ENCODE measurements at regions not wholly inside any gene's neighbourhood (a gene's known extent, or its start where the extent isn't known, plus 50 kb on each side); places are given as distances from the start of the nearest gene placed in this dataset.

DNA sequence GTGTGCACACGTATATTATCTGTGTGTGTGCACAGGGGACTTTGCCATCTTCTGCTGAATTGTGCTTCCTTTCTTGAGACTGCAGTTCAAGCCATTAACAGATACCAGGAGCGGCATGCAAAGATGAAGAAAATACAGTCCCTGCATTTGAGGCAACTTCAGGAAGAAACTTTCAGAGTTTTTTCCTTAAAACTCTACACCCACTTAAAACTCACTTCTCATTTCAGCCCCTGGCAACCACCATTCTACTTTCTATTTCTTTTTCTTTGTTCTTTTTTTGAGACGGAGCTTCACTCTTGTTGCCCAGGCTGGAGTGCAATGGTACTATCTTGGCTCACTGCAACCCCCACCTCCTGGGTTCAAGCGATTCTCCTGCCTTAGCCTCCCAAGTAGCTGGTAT is 448.9 kb upstream of the ZMIZ1 start:
- no peak overlapping the region for H3K9ac ChIP-seq (ENCODE audit: low read depth, low read length)
- H3K4me1 ChIP-seq (ENCODE audit: control insufficient read depth, insufficient read depth, low read length), result peaks cover 12% of the 10 kb centered on the region; the same call in 1 of the 2 replicates
- no peaks in the 10 kb centered on the region; the same call in 1 of the 2 replicates for H3K27me3 ChIP-seq (ENCODE audit: control insufficient read depth, insufficient read depth, low read length)
- no peaks in the 10 kb centered on the region for H3K9me3 ChIP-seq (ENCODE audit: control insufficient read depth, insufficient read depth, low read length)
- no peak overlapping the region for H3K27ac ChIP-seq (ENCODE audit: low read depth, low read length)
- H3K4me3 ChIP-seq (ENCODE audit: low read depth, low read length), result no peak overlapping the region
- no peaks in the 10 kb centered on the region for H3K36me3 ChIP-seq (ENCODE audit: control insufficient read depth, insufficient read depth, low read length)

GRCh38 chr10:78620985-78621799 is 447.6 kb upstream of the ZMIZ1 start:
- Histone ChIP-seq H3K4me3 (ENCODE audit: low read depth, low read length) (no peak overlapping the region), H3K27me3 (ENCODE audit: control insufficient read depth, insufficient read depth, low read length) (no peaks in the 10 kb centered on the region; the same call in 1 of the 2 replicates), H3K9ac (ENCODE audit: low read depth, low read length) (no peak overlapping the region), H3K9me3 (ENCODE audit: control insufficient read depth, insufficient read depth, low read length) (no peaks in the 10 kb centered on the region), H3K36me3 (ENCODE audit: control insufficient read depth, insufficient read depth, low read length) (no peaks in the 10 kb centered on the region), H3K4me1 (ENCODE audit: control insufficient read depth, insufficient read depth, low read length) (peaks cover 12% of the 10 kb centered on the region; the same call in 1 of the 2 replicates), H3K27ac (ENCODE audit: low read depth, low read length) (no peak overlapping the region)

DNA sequence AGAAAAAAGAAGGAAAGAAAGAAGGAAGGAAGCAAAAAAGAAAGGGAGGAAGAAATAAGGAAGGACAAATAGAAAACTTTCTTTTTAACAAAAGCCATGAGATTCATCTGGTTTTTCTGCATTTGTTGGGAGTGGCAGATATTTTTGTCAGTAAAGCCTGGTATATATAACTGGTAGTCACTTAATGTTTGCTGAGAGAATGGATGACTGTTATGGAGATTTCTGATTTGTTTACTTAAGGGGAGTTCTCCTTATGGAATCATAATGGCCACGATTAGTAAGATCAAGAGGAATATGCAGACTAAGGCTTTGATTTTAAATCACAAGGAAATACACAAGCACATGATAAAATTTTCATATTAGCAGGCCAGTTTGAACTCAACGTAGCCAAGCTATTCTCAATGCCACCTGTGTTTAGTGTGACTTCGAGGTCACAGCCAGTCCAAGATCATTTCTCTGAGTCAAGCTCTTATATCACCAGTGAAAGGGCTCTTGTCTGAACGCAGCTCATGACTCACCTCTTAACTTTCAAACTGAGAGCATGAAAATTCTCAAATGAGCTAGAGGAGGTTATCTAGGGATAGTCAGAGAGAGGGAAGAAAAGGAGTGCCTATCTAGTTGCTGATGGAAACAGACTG is 445.1 kb upstream of the ZMIZ1 start:
- no peaks in the 10 kb centered on the region for H3K9me3 ChIP-seq (ENCODE audit: control insufficient read depth, insufficient read depth, low read length)
- H3K9ac ChIP-seq (ENCODE audit: low read depth, low read length), result no peak overlapping the region
- peaks cover 12% of the 10 kb centered on the region; the same call in 1 of the 2 replicates for H3K4me1 ChIP-seq (ENCODE audit: control insufficient read depth, insufficient read depth, low read length)
- H3K27ac ChIP-seq (ENCODE audit: low read depth, low read length), result no peak overlapping the region
- no peaks in the 10 kb centered on the region for H3K36me3 ChIP-seq (ENCODE audit: control insufficient read depth, insufficient read depth, low read length)
- H3K27me3 ChIP-seq (ENCODE audit: control insufficient read depth, insufficient read depth, low read length), result no peaks in the 10 kb centered on the region; the same call in 1 of the 2 replicates
- no peak overlapping the region for H3K4me3 ChIP-seq (ENCODE audit: low read depth, low read length)

- no peak overlapping the region for H3K4me3 ChIP-seq (ENCODE audit: low read depth, low read length)
- H3K4me1 ChIP-seq (ENCODE audit: control insufficient read depth, insufficient read depth, low read length), result peaks cover 12% of the 10 kb centered on the region; the same call in 1 of the 2 replicates
- H3K9me3 ChIP-seq (ENCODE audit: control insufficient read depth, insufficient read depth, low read length), result no peaks in the 10 kb centered on the region
- H3K9ac ChIP-seq (ENCODE audit: low read depth, low read length), result no peak overlapping the region
- H3K27ac ChIP-seq (ENCODE audit: low read depth, low read length), result no peak overlapping the region
- H3K36me3 ChIP-seq (ENCODE audit: control insufficient read depth, insufficient read depth, low read length), result no peaks in the 10 kb centered on the region
- H3K27me3 ChIP-seq (ENCODE audit: control insufficient read depth, insufficient read depth, low read length), result no peaks in the 10 kb centered on the region; the same call in 1 of the 2 replicates
Observed at GRCh38 chr10:78624791-78625190, 444.0 kb upstream of the ZMIZ1 start.

DNA sequence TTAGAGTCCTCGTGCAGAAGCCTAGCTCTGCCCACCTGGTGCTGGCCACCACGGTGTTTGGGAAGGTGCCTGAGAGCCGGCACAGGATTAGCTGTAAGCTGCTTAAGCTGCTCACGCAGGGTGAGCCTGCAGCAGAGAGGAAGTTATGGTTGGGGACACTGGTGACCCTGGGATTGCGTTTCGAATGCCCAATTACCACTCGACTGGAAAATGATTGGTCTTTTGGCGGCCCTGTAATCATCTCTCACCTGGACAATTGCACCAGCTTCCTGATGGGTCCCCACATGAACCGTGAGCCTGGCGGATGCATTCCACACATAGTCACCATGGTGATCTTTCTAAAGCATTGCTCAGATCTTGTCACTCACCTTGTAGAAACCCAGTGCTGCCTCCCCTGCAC is 442.3 kb upstream of the ZMIZ1 start:
- H3K36me3 ChIP-seq (ENCODE audit: control insufficient read depth, insufficient read depth, low read length), result no peaks in the 10 kb centered on the region
- no peaks in the 10 kb centered on the region; the same call in 1 of the 2 replicates for H3K27me3 ChIP-seq (ENCODE audit: control insufficient read depth, insufficient read depth, low read length)
- H3K9me3 ChIP-seq (ENCODE audit: control insufficient read depth, insufficient read depth, low read length), result no peaks in the 10 kb centered on the region
- peaks cover 12% of the 10 kb centered on the region; the same call in 1 of the 2 replicates for H3K4me1 ChIP-seq (ENCODE audit: control insufficient read depth, insufficient read depth, low read length)
- no peak overlapping the region for H3K27ac ChIP-seq (ENCODE audit: low read depth, low read length)
- no peak overlapping the region for H3K9ac ChIP-seq (ENCODE audit: low read depth, low read length)
- no peak overlapping the region for H3K4me3 ChIP-seq (ENCODE audit: low read depth, low read length)

- Histone ChIP-seq H3K9ac (ENCODE audit: low read depth, low read length) (no peak overlapping the region), H3K27ac (ENCODE audit: low read depth, low read length) (no peak overlapping the region), H3K36me3 (ENCODE audit: control insufficient read depth, insufficient read depth, low read length) (no peaks in the 10 kb centered on the region), H3K9me3 (ENCODE audit: control insufficient read depth, insufficient read depth, low read length) (no peaks in the 10 kb centered on the region), H3K4me3 (ENCODE audit: low read depth, low read length) (no peak overlapping the region), H3K27me3 (ENCODE audit: control insufficient read depth, insufficient read depth, low read length) (no peaks in the 10 kb centered on the region; the same call in 1 of the 2 replicates), H3K4me1 (ENCODE audit: control insufficient read depth, insufficient read depth, low read length) (peaks cover 12% of the 10 kb centered on the region; the same call in 1 of the 2 replicates)
Observed at GRCh38 chr10:78627254-78627795, 441.4 kb upstream of the ZMIZ1 start.

- Histone ChIP-seq H3K27ac (ENCODE audit: low read depth, low read length) (no peak overlapping the region), H3K27me3 (ENCODE audit: control insufficient read depth, insufficient read depth, low read length) (no peaks in the 10 kb centered on the region; the same call in 1 of the 2 replicates), H3K9me3 (ENCODE audit: control insufficient read depth, insufficient read depth, low read length) (no peaks in the 10 kb centered on the region), H3K9ac (ENCODE audit: low read depth, low read length) (no peak overlapping the region), H3K36me3 (ENCODE audit: control insufficient read depth, insufficient read depth, low read length) (no peaks in the 10 kb centered on the region), H3K4me3 (ENCODE audit: low read depth, low read length) (no peak overlapping the region), H3K4me1 (ENCODE audit: control insufficient read depth, insufficient read depth, low read length) (peaks cover 1% of the 10 kb centered on the region; the same call in 1 of the 2 replicates)
Observed at GRCh38 chr10:78628976-78629375, 439.8 kb upstream of the ZMIZ1 start.

DNA sequence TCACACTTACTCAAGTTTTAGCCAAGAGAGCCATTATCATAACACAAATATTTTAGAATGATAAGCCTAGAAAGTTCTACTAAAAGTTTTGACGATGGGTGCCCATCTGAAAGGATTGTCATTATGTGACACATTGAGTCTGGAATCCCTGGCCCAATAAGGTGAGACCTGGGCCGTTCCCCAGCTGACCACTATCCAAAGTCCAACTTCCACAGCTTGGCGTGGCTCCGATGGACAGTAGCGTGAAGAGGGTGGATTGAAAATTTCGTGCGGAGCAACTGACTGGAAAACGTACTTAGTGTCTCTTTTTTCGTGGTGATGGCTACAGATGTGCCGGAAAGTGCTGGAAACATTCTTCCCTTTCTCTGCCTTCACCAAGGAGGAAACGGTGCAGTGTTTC is 439.0 kb upstream of the ZMIZ1 start:
- H3K4me3 ChIP-seq (ENCODE audit: low read depth, low read length), result no peak overlapping the region
- H3K36me3 ChIP-seq (ENCODE audit: control insufficient read depth, insufficient read depth, low read length), result no peaks in the 10 kb centered on the region
- no peak overlapping the region for H3K27ac ChIP-seq (ENCODE audit: low read depth, low read length)
- no peak overlapping the region for H3K9ac ChIP-seq (ENCODE audit: low read depth, low read length)
- no peaks in the 10 kb centered on the region for H3K9me3 ChIP-seq (ENCODE audit: control insufficient read depth, insufficient read depth, low read length)
- H3K27me3 ChIP-seq (ENCODE audit: control insufficient read depth, insufficient read depth, low read length), result no peaks in the 10 kb centered on the region
- H3K4me1 ChIP-seq (ENCODE audit: control insufficient read depth, insufficient read depth, low read length), result no peaks in the 10 kb centered on the region

GRCh38 chr10:78630944-78631838 is 437.6 kb upstream of the ZMIZ1 start:
- Histone ChIP-seq H3K4me1 (ENCODE audit: control insufficient read depth, insufficient read depth, low read length) (no peaks in the 10 kb centered on the region), H3K27ac (ENCODE audit: low read depth, low read length) (no peak overlapping the region), H3K4me3 (ENCODE audit: low read depth, low read length) (no peak overlapping the region), H3K9me3 (ENCODE audit: control insufficient read depth, insufficient read depth, low read length) (no peaks in the 10 kb centered on the region), H3K36me3 (ENCODE audit: control insufficient read depth, insufficient read depth, low read length) (no peaks in the 10 kb centered on the region), H3K27me3 (ENCODE audit: control insufficient read depth, insufficient read depth, low read length) (no peaks in the 10 kb centered on the region), H3K9ac (ENCODE audit: low read depth, low read length) (no peak overlapping the region)

DNA sequence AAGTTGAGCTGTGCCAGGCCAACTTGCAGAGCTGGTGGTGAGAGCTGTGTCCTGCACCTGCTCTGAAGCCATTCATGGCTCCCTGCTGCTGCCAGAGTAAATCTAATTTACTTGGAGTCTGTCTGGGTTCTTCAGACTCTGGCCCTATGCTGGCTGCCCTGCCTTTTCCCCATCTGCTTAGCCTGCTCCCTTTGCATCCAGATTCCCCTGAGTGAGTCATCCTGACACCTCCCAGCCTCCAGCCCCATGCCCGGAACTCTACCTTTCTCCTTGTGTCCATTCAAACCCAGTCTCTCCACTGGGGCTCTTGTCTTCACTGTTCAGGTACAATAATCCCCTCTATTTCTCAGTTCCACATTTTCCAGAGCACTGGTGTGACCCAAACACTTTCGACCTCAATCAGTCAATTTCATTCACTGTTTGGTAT is 434.4 kb upstream of the ZMIZ1 start:
- Histone ChIP-seq H3K27me3 (ENCODE audit: control insufficient read depth, insufficient read depth, low read length) (no peaks in the 10 kb centered on the region), H3K27ac (ENCODE audit: low read depth, low read length) (no peak overlapping the region), H3K9ac (ENCODE audit: low read depth, low read length) (no peak overlapping the region), H3K9me3 (ENCODE audit: control insufficient read depth, insufficient read depth, low read length) (no peaks in the 10 kb centered on the region), H3K36me3 (ENCODE audit: control insufficient read depth, insufficient read depth, low read length) (no peaks in the 10 kb centered on the region), H3K4me1 (ENCODE audit: control insufficient read depth, insufficient read depth, low read length) (no peaks in the 10 kb centered on the region), H3K4me3 (ENCODE audit: low read depth, low read length) (no peak overlapping the region)
